ENCODE measurements at regions not wholly inside any gene's neighbourhood (a gene's known extent, or its start where the extent isn't known, plus 50 kb on each side); places are given as distances from the start of the nearest gene placed in this dataset.

GRCh38 chr4:108219998-108220397 lies 51.3 kb upstream of the LEF1 start:
- ChIA-PET CTCF (no interaction called here), POLR2A (no interaction called here)
- Mint-ChIP-seq H3K27ac (no peak overlapping the region), H3K9me3 (ENCODE audit: insufficient read depth) (peaks cover 6% of the 10 kb centered on the region), H3K4me1 (ENCODE audit: low read depth) (no peaks in the 10 kb centered on the region), H3K27me3 (ENCODE audit: low read depth) (no peaks in the 10 kb centered on the region), H3K4me3 (no peak overlapping the region), H3K36me3 (ENCODE audit: low read depth) (peaks cover 9% of the 10 kb centered on the region)
- ATAC-seq (no peak), DNase-seq (no peak)
